GM23248 (cell line): ENCODE measurements at regions not wholly inside any gene's neighbourhood (a gene's known extent, or its start where the extent isn't known, plus 50 kb on each side); places are given as distances from the start of the nearest gene placed in this dataset.

ENCODE experiments used
- DNase-seq: peaks from one replicate; pipeline ENCODE4 v3.0.0-alpha.2; 2015
- H2AFZ ChIP-seq: fragments of 200-600 bp; sonication (generic); 2 replicates; pipeline ENCODE4 v1.6.1; 2016; ENCODE audit warnings: antibody characterized with exemption
- H3F3A ChIP-seq: fragments of 200-600 bp; sonication (generic); 2 replicates; pipeline ENCODE4 v1.6.1; 2016; ENCODE audit warnings: mild to moderate bottlenecking, antibody characterized with exemption, mixed run types; ENCODE audit not compliant: insufficient read depth
- H3K27ac ChIP-seq: fragments of 200-600 bp; sonication (generic); 2 replicates; pipeline ENCODE4 v1.5.1; 2016; ENCODE audit warnings: mild to moderate bottlenecking
- H3K27me3 ChIP-seq: fragments of 200-600 bp; sonication (generic); replicated peaks from 2 replicates; pipeline ENCODE4 v1.6.1; 2016; ENCODE audit warnings: mild to moderate bottlenecking; ENCODE audit not compliant: insufficient read depth
- H3K36me3 ChIP-seq: fragments of 200-600 bp; sonication (generic); 2 replicates; pipeline ENCODE4 v1.6.1; 2016; ENCODE audit warnings: low read depth, mild to moderate bottlenecking
- H3K4me1 ChIP-seq: fragments of 200-600 bp; sonication (generic); 2 replicates; pipeline ENCODE4 v1.6.1; 2016; ENCODE audit warnings: mild to moderate bottlenecking; ENCODE audit not compliant: insufficient read depth
- H3K4me2 ChIP-seq: fragments of 200-600 bp; sonication (generic); one replicate; pipeline ENCODE4 v1.6.1; 2016; ENCODE audit warnings: mild to moderate bottlenecking; ENCODE audit not compliant: unreplicated experiment
- H3K4me3 ChIP-seq: fragments of 200-600 bp; sonication (generic); 2 replicates; pipeline ENCODE4 v1.5.1; 2016; ENCODE audit warnings: mild to moderate bottlenecking
- H3K79me2 ChIP-seq: fragments of 200-600 bp; sonication (generic); 2 replicates; pipeline ENCODE4 v1.6.1; 2016; ENCODE audit warnings: mild to moderate bottlenecking; ENCODE audit not compliant: insufficient read depth
- H3K9ac ChIP-seq: fragments of 200-600 bp; sonication (generic); 2 replicates; pipeline ENCODE4 v1.6.1; 2016; ENCODE audit warnings: mild to moderate bottlenecking
- H3K9me2 ChIP-seq: fragments of 200-600 bp; sonication (generic); 2 replicates; pipeline ENCODE4 v1.6.1; 2016; ENCODE audit warnings: mixed run types, mild to moderate bottlenecking, moderate library complexity; ENCODE audit not compliant: insufficient read depth
- H3K9me3 ChIP-seq: fragments of 200-600 bp; sonication (generic); one replicate; pipeline ENCODE4 v1.6.1; 2017; ENCODE audit warnings: low read depth
- H4K20me1 ChIP-seq: fragments of 200-600 bp; sonication (generic); 2 replicates; pipeline ENCODE4 v1.6.0; 2016; ENCODE audit not compliant: insufficient read depth
- EZH2 ChIP-seq: fragments of 200-600 bp; sonication (generic); IDR thresholded peaks from 2 replicates; pipeline ENCODE4 v1.6.1; 2018; ENCODE audit warnings: antibody characterized with exemption, mild to moderate bottlenecking; ENCODE audit not compliant: insufficient read depth, poor library complexity, severe bottlenecking
- EZH2phosphoT487 ChIP-seq: fragments of 200-600 bp; sonication (generic); IDR thresholded peaks from 2 replicates; pipeline ENCODE4 v1.6.1; 2018; ENCODE audit warnings: antibody characterized with exemption, moderate library complexity, mild to moderate bottlenecking, low read depth; ENCODE audit not compliant: insufficient read depth
- WGBS, 2 experiments: methylation state at CpG; one replicate each; pipeline ENCODE4 v1.1.6; 2015 to 2017; ENCODE audit warnings: low lambda C conversion rate in 2 of 2, low coverage in 1 of 2; ENCODE audit errors: missing lambda C conversion rate in 2 of 2; 5-methylcytosine and 5-hydroxymethylcytosine counted together
- in situ Hi-C: fragments of 300-500 bp; cut with MboI; formaldehyde crosslinking; loops from 2 replicates; pipeline ENCODE4 v1.15.0; 2020

DNA sequence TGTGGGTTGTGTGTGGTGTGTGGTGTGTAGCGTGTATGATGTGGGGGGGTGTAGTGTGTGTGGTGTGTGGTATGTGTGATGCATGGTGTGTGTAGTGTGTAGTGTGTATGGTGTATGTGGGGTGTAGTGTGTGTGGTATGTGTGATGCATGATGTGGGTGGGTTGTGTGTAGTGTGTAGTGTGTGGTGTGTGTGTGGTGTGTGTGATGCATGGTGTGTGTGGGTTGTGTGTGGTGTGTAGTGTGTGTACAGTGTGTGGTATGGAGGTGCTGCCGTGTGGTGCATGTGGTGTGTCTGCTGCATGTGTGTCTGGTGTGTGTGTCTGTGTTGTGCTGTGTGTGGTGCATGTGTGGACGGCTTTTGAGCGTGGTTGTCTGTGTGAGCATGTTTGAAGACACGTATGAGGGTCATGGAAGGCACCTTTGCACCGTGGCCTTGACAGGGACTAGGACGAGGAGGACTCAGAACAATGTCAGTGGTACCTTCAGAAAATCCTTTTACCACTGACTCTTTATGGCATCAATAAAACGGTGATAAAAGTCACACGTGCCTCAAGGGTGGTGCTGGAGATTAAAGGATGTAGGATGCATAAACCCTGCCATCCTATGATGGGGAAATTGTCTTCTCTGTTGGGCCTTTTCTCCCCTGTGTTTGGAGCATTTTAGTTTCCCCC is 328.7 kb upstream of the B3GAT1 start:
- H3K27ac ChIP-seq, result no peak overlapping the region
- no peak overlapping the region for H3K9ac ChIP-seq
- H3K4me1 ChIP-seq, result no peaks in the 10 kb centered on the region
- no peaks in the 10 kb centered on the region for H3K9me3 ChIP-seq
- DNase-seq, result no peak
- no peaks in the 10 kb centered on the region for H3K27me3 ChIP-seq
- no peak overlapping the region for H2AFZ ChIP-seq
- H3K9me2 ChIP-seq, result no peaks in the 10 kb centered on the region
- TF ChIP-seq EZH2 (no peak), EZH2phosphoT487 (no peak)
- H3K79me2 ChIP-seq, result no peaks in the 10 kb centered on the region
- no peaks in the 10 kb centered on the region for H3K36me3 ChIP-seq
- in situ Hi-C loops, result no loop called here
- H4K20me1 ChIP-seq, result no peaks in the 10 kb centered on the region
- H3K4me3 ChIP-seq, result no peak overlapping the region
- 29 to 34% methylated on average over 8 to 9 of the region's 9 CpGs for WGBS, 2 experiments
- H3F3A ChIP-seq, result no peaks in the 10 kb centered on the region
- H3K4me2 ChIP-seq, result no peak overlapping the region

DNA sequence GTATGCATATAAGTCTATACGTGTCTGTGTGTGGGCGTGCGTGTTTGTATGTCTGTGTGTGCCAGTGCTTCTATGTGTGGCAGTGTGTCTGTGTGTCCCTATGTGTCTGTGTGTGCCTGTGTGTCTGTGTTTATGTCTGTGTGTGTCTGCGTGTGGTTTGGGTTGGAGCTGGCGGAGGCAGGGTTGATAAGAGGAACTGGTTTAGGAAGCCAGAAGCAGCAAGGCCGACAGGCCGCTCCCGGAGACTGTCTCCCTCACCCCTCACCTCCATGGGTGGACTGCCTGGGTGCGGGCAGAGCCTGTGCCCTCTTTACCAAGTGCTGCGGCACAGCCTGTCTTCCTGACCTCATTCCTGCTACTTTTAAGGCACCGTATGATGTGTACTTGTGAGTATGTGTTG is 327.1 kb upstream of the B3GAT1 start:
- in situ Hi-C loops, result no loop called here
- H3K27ac ChIP-seq, result no peak overlapping the region
- H3K4me1 ChIP-seq, result no peaks in the 10 kb centered on the region
- no peaks in the 10 kb centered on the region for H3F3A ChIP-seq
- H3K27me3 ChIP-seq, result no peaks in the 10 kb centered on the region
- H4K20me1 ChIP-seq, result no peaks in the 10 kb centered on the region
- no peaks in the 10 kb centered on the region for H3K9me3 ChIP-seq
- H3K9ac ChIP-seq, result no peak overlapping the region
- H3K4me2 ChIP-seq, result no peak overlapping the region
- TF ChIP-seq EZH2phosphoT487 (no peak), EZH2 (no peak)
- H2AFZ ChIP-seq, result no peak overlapping the region
- DNase-seq, result no peak
- no peaks in the 10 kb centered on the region for H3K36me3 ChIP-seq
- whole genome bisulfite sequencing, 2 experiments, result 65 to 68% methylated on average over 11 of the region's 11 CpGs
- H3K79me2 ChIP-seq, result no peaks in the 10 kb centered on the region
- H3K4me3 ChIP-seq, result no peak overlapping the region
- H3K9me2 ChIP-seq, result no peaks in the 10 kb centered on the region

DNA sequence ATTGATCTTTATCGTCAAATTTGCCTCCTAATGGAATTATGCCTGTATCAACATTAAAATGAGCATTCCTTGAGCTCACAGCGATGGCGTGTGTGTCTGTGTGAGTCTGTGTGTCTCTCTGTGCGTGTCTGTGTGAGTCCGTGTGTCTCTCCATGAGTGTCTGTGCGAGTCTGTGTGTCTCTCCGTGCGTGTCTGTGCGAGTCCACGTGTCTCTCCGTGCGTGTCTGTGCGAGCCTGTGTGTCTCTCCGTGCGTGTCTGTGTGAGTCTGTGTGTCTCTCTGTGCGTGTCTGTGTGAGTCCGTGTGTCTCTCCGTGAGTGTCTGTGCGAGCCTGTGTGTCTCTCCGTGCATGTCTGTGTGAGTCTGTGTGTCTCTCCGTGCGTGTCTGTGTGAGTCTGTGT is 326.5 kb upstream of the B3GAT1 start:
- H3K4me2 ChIP-seq, result no peak overlapping the region
- 72 to 76% methylated on average over 16 to 22 of the region's 22 CpGs for WGBS, 2 experiments
- no peak overlapping the region for H3K27ac ChIP-seq
- H3K9me3 ChIP-seq, result no peaks in the 10 kb centered on the region
- H3K36me3 ChIP-seq, result no peaks in the 10 kb centered on the region
- TF ChIP-seq EZH2phosphoT487 (no peak), EZH2 (no peak)
- H2AFZ ChIP-seq, result no peak overlapping the region
- no peaks in the 10 kb centered on the region for H4K20me1 ChIP-seq
- H3F3A ChIP-seq, result no peaks in the 10 kb centered on the region
- no peak for DNase-seq
- no peak overlapping the region for H3K4me3 ChIP-seq
- no peaks in the 10 kb centered on the region for H3K4me1 ChIP-seq
- no peaks in the 10 kb centered on the region for H3K9me2 ChIP-seq
- H3K9ac ChIP-seq, result no peak overlapping the region
- H3K79me2 ChIP-seq, result no peaks in the 10 kb centered on the region
- no peaks in the 10 kb centered on the region for H3K27me3 ChIP-seq
- in situ Hi-C loops, result no loop called here

DNA sequence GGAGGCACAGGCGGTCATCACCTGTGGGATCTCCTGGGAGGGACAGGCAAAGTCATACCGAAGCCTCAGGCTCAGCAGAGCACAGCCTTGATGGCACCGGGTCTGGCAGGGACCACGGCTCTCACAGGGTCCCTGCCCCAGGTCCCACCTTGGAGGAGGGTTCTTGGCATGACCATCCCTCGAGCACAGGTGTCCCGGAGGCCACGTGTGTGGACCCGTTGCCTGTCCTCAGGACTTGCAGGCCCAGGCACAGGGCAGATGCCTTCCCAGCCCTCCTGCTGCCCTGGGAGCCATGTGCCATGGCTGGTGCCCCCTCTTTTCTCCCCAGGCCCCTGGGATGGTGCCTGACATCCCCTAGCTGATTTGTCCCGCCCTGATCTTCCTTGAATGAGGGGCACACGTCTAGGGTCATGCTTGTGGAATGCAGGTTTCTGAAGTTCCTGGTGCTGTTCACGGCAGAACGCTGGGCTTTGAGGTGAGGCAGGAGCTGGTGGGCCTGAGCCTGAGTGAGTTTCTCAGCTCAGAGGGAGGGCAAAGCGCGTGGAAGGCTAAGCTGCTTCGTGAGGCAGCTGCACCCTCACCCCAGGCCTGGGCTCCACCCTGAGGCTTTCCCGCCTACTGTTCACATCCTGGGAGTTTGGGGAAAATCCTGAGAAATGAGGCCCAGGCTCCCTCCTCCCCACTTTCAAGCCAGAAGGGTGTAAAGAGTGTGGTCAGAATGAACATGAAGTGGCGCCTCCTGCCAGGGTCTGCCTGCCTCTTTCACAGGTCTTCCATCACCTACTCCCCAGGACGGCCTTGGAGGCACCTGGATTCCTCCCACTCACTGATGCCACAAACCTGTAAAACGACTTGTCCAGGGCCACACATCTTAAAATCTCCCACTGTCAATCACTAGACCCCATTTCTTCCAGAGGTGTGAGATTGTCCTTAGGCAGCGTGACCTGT is 325.8 kb upstream of the B3GAT1 start:
- WGBS, 2 experiments, result 13 to 22% methylated on average over 12 to 15 of the region's 20 CpGs
- TF ChIP-seq EZH2phosphoT487, result no peak
- TF ChIP-seq EZH2, result no peak
- H3K9me3 ChIP-seq, result no peaks in the 10 kb centered on the region
- no peaks in the 10 kb centered on the region for H3K4me1 ChIP-seq
- no peaks in the 10 kb centered on the region for H3K36me3 ChIP-seq
- H4K20me1 ChIP-seq, result no peaks in the 10 kb centered on the region
- no peak overlapping the region for H3K27ac ChIP-seq
- no peak for DNase-seq
- H3K9ac ChIP-seq, result no peak overlapping the region
- no peak overlapping the region for H3K4me2 ChIP-seq
- no peaks in the 10 kb centered on the region for H3F3A ChIP-seq
- no peaks in the 10 kb centered on the region for H3K79me2 ChIP-seq
- no peak overlapping the region for H2AFZ ChIP-seq
- H3K4me3 ChIP-seq, result no peak overlapping the region
- in situ Hi-C loops, result no loop called here
- no peaks in the 10 kb centered on the region for H3K9me2 ChIP-seq
- no peaks in the 10 kb centered on the region for H3K27me3 ChIP-seq
